ENCODE measurements at regions not wholly inside any gene's neighbourhood (a gene's known extent, or its start where the extent isn't known, plus 50 kb on each side); places are given as distances from the start of the nearest gene placed in this dataset.

GRCh38 chr15:29638011-29638410 is 184.3 kb downstream of the TJP1 start:
- ATAC-seq: no peak
- TF ChIP-seq BACH2 (CRISPR knock-in tag; IDR thresholded peaks at IDR 0.05; ENCODE audit: borderline replicate concordance) (no peak), GLIS3 (CRISPR knock-in tag; IDR thresholded peaks at IDR 0.05) (no peak), ZNF70 (CRISPR knock-in tag; IDR thresholded peaks at IDR 0.05) (no peak), TSHZ2 (CRISPR knock-in tag; IDR thresholded peaks at IDR 0.05) (no peak), ISL1 (CRISPR knock-in tag; IDR thresholded peaks at IDR 0.05) (no peak), ESRRG (CRISPR knock-in tag; IDR thresholded peaks at IDR 0.05) (no peak), ZFP30 (CRISPR knock-in tag; IDR thresholded peaks at IDR 0.05) (no peak), CSDC2 (CRISPR knock-in tag; IDR thresholded peaks at IDR 0.05) (no peak), ARNTL (CRISPR knock-in tag; IDR thresholded peaks at IDR 0.05; ENCODE audit: borderline replicate concordance, low read depth) (no peak), POU6F1 (CRISPR knock-in tag; IDR thresholded peaks at IDR 0.05; ENCODE audit: borderline replicate concordance, low read depth) (no peak), ZFP3 (CRISPR knock-in tag; IDR thresholded peaks at IDR 0.05) (no peak), ZNF565 (CRISPR knock-in tag; conservative IDR thresholded peaks at IDR 0.05; ENCODE audit: low read depth) (no peak), RARB (CRISPR knock-in tag; IDR thresholded peaks at IDR 0.05) (no peak), ZNF8 (CRISPR knock-in tag; IDR thresholded peaks at IDR 0.05) (no peak), TCF4 (CRISPR knock-in tag; IDR thresholded peaks at IDR 0.05; ENCODE audit: borderline replicate concordance) (no peak), ZC3H10 (CRISPR knock-in tag; IDR thresholded peaks at IDR 0.05) (no peak), TOX (CRISPR knock-in tag; IDR thresholded peaks at IDR 0.05; ENCODE audit: borderline replicate concordance) (no peak), SNAI2 (CRISPR knock-in tag; IDR thresholded peaks at IDR 0.05) (no peak), PPARA (CRISPR knock-in tag; IDR thresholded peaks at IDR 0.05; ENCODE audit: borderline replicate concordance) (no peak), PATZ1 (CRISPR knock-in tag; IDR thresholded peaks at IDR 0.05; ENCODE audit: borderline replicate concordance) (no peak)

GRCh38 chr15:29637555-29637954 is 184.7 kb downstream of the TJP1 start:
- ATAC-seq: no peak
- TF ChIP-seq ARNTL (CRISPR knock-in tag; IDR thresholded peaks at IDR 0.05; ENCODE audit: borderline replicate concordance, low read depth) (no peak), ZNF8 (CRISPR knock-in tag; IDR thresholded peaks at IDR 0.05) (no peak), ZNF565 (CRISPR knock-in tag; conservative IDR thresholded peaks at IDR 0.05; ENCODE audit: low read depth) (no peak), TCF4 (CRISPR knock-in tag; IDR thresholded peaks at IDR 0.05; ENCODE audit: borderline replicate concordance) (no peak), ZFP3 (CRISPR knock-in tag; IDR thresholded peaks at IDR 0.05) (no peak), POU6F1 (CRISPR knock-in tag; IDR thresholded peaks at IDR 0.05; ENCODE audit: borderline replicate concordance, low read depth) (no peak), CREB5 (CRISPR knock-in tag; IDR thresholded peaks at IDR 0.05; ENCODE audit: low read depth) (no peak), ISL1 (CRISPR knock-in tag; IDR thresholded peaks at IDR 0.05) (no peak), RARB (CRISPR knock-in tag; IDR thresholded peaks at IDR 0.05) (no peak), PATZ1 (CRISPR knock-in tag; IDR thresholded peaks at IDR 0.05; ENCODE audit: borderline replicate concordance) (no peak), ESRRG (CRISPR knock-in tag; IDR thresholded peaks at IDR 0.05) (no peak)

Data from SK-N-SH treated with all-trans-retinoic acid at 6 μM for 48 hours (cell line).